ENCODE measurements at regions not wholly inside any gene's neighbourhood (a gene's known extent, or its start where the extent isn't known, plus 50 kb on each side); places are given as distances from the start of the nearest gene placed in this dataset.

GRCh38 chr10:121002586-121003205, 151.5 kb downstream of the WDR11 start:
- DNase-seq (ENCODE audit: low read depth) = no peak
- TF ChIP-seq CTCF (IDR thresholded peaks at IDR 0.05; ENCODE audit: insufficient read depth, low read depth, low read length, missing control alignments) = no peak
- no peak overlapping the region for H3K4me3 ChIP-seq (ENCODE audit: low read depth, low read length)

- no peak overlapping the region for H3K4me3 ChIP-seq (ENCODE audit: low read depth, low read length)
- no peak for TF ChIP-seq CTCF (IDR thresholded peaks at IDR 0.05; ENCODE audit: insufficient read depth, low read depth, low read length, missing control alignments)
- no peak for DNase-seq (ENCODE audit: low read depth)
Measured at GRCh38 chr10:121005948-121006587, 154.9 kb downstream of the WDR11 start.

- no peak for DNase-seq (ENCODE audit: low read depth)
- TF ChIP-seq CTCF (IDR thresholded peaks at IDR 0.05; ENCODE audit: insufficient read depth, low read depth, low read length, missing control alignments) = no peak
- no peak overlapping the region for H3K4me3 ChIP-seq (ENCODE audit: low read depth, low read length)
Measured at GRCh38 chr10:121007264-121007663, 156.1 kb downstream of the WDR11 start.

- no peak for DNase-seq (ENCODE audit: low read depth)
- no peak for TF ChIP-seq CTCF (IDR thresholded peaks at IDR 0.05; ENCODE audit: insufficient read depth, low read depth, low read length, missing control alignments)
- H3K4me3 ChIP-seq (ENCODE audit: low read depth, low read length) = no peak overlapping the region
Measured at GRCh38 chr10:121015916-121016315, 164.8 kb downstream of the WDR11 start.

- DNase-seq (ENCODE audit: low read depth) = no peak
- H3K4me3 ChIP-seq (ENCODE audit: low read depth, low read length) = no peak overlapping the region
- no peak for TF ChIP-seq CTCF (IDR thresholded peaks at IDR 0.05; ENCODE audit: insufficient read depth, low read depth, low read length, missing control alignments)
Measured at GRCh38 chr10:121024905-121025584, 173.9 kb downstream of the WDR11 start.

- TF ChIP-seq CTCF (IDR thresholded peaks at IDR 0.05; ENCODE audit: insufficient read depth, low read depth, low read length, missing control alignments) = no peak
- H3K4me3 ChIP-seq (ENCODE audit: low read depth, low read length) = no peak overlapping the region
- DNase-seq (ENCODE audit: low read depth) = no peak
Measured at GRCh38 chr10:121025731-121026130, 174.6 kb downstream of the WDR11 start.

All from GM12865 (cell line).